ENCODE measurements at regions not wholly inside any gene's neighbourhood (a gene's known extent, or its start where the extent isn't known, plus 50 kb on each side); places are given as distances from the start of the nearest gene placed in this dataset.
"Not testable (repeated sequence)": the region's sequence is repeated elsewhere in the genome, so short reads cannot be mapped to it uniquely, and the experiment has no call there.

GRCh38 chr6:137970368-137970767, 103.3 kb downstream of the TNFAIP3 start:
- DNase-seq, result no peak

- DNase-seq, result no peak
Observed at GRCh38 chr6:137973201-137973600, 106.1 kb downstream of the TNFAIP3 start.

GRCh38 chr6:137975188-137975940, 108.3 kb downstream of the TNFAIP3 start:
- DNase-seq, result peak; percentile 69

- DNase-seq, result peak; percentile 10
Observed at GRCh38 chr6:137976430-137976829, 109.4 kb downstream of the TNFAIP3 start.

- DNase-seq, result no peak
Observed at GRCh38 chr6:137977206-137977605, 110.1 kb downstream of the TNFAIP3 start.

GRCh38 chr6:137977814-137978213, 110.8 kb downstream of the TNFAIP3 start:
- no peak for DNase-seq

- DNase-seq, result no peak
Observed at GRCh38 chr6:137978252-137978896, 111.3 kb downstream of the TNFAIP3 start.

- not testable (repeated sequence) for DNase-seq
Observed at GRCh38 chr6:137979263-137979662, 112.2 kb downstream of the TNFAIP3 start.

GRCh38 chr6:137980777-137981176, 113.7 kb downstream of the TNFAIP3 start:
- no peak for DNase-seq

- no peak for DNase-seq
Observed at GRCh38 chr6:137981758-137982157, 114.7 kb downstream of the TNFAIP3 start.

GRCh38 chr6:137982418-137983189, 115.5 kb downstream of the TNFAIP3 start:
- peak; percentile 49 for DNase-seq

- DNase-seq, result no peak
Observed at GRCh38 chr6:137983269-137983668, 116.2 kb downstream of the TNFAIP3 start.

GRCh38 chr6:137989664-137990063, 117.6 kb downstream of the PERP start:
- no peak for DNase-seq

GRCh38 chr6:137995371-137995770, 111.8 kb downstream of the PERP start:
- no peak for DNase-seq

GRCh38 chr6:137998461-137999019, 108.7 kb downstream of the PERP start:
- no peak for DNase-seq

- DNase-seq, result no peak
Observed at GRCh38 chr6:137999815-138000214, 107.4 kb downstream of the PERP start.

- DNase-seq, result no peak
Observed at GRCh38 chr6:138000941-138001340, 106.3 kb downstream of the PERP start.

- DNase-seq, result peak; percentile 71
Observed at GRCh38 chr6:138001750-138002349, 105.4 kb downstream of the PERP start.

GRCh38 chr6:138004430-138005287, 102.6 kb downstream of the PERP start:
- DNase-seq, result peak; percentile 47

- DNase-seq, result no peak
Observed at GRCh38 chr6:138005846-138006245, 101.4 kb downstream of the PERP start.

- DNase-seq, result peak; percentile 24
Observed at GRCh38 chr6:138007014-138007472, 100.2 kb downstream of the PERP start.

GRCh38 chr6:138008791-138009190, 98.4 kb downstream of the PERP start:
- no peak for DNase-seq

Data from CD4-positive, alpha-beta T cell treated with Interleukin-12 subunit alpha and Interleukin-12 subunit beta, for 1 hour (primary cell).